HepG2 (cell line): ENCODE measurements at regions not wholly inside any gene's neighbourhood (a gene's known extent, or its start where the extent isn't known, plus 50 kb on each side); places are given as distances from the start of the nearest gene placed in this dataset.
"Not testable (repeated sequence)": the region's sequence is repeated elsewhere in the genome, so short reads cannot be mapped to it uniquely, and the experiment has no call there.

ENCODE experiments used
- ATAC-seq: fragments of 200-7000 bp; cut with Tn5 transposase; 3 replicates; pipeline ENCODE4 v1.9.1; 2020; ENCODE audit warnings: mild to moderate bottlenecking, moderate library complexity
- BruUV-seq: library from RNA; stranded (reverse); fragments of 400-500 nt; replicated peaks from 2 replicates; lab custom pipeline; 2021; lab: Mats Ljungman, UMichigan
- CTCF ChIA-PET: fragments of 300-600 bp; formaldehyde crosslinking; extraction: SDS; loops from one replicate; lab custom pipeline; 2021; ENCODE audit warnings: low total read pairs, inconsistent platforms, low intra/inter-chr PET ratio; lab: Yijun Ruan, JAX
- POLR2A ChIA-PET: fragments of 350-600 bp; sonication (Branson Sonifier 250); formaldehyde crosslinking; loops from one replicate; lab custom pipeline; 2020; ENCODE audit warnings: antibody characterized with exemption, inconsistent platforms; lab: Yijun Ruan, JAX
- DNase-seq: peaks from one replicate; pipeline ENCODE4 v3.0.0-alpha.2; 2015; ENCODE audit warnings: low spot score
- FAIRE-seq: peaks from 3 replicates; lab custom pipeline; 2011; peaks lifted over from hg19 to GRCh38; lab: Jason Lieb, UNC
- H2AFZ ChIP-seq: one replicate; pipeline ENCODE4 v1.6.1; 2011; ENCODE audit warnings: low read length, inconsistent platforms
- H3K27ac ChIP-seq: fragments of 300-600 bp; 3 replicates; pipeline ENCODE4 v1.8.0; 2011; ENCODE audit warnings: mixed run types, mild to moderate bottlenecking, mixed read lengths, low read length, inconsistent platforms; ENCODE audit not compliant: insufficient read depth; ENCODE audit errors: extremely low read length
- H3K27me3 ChIP-seq, 2 experiments: fragments of 200-600 bp in 1 of 2; 2 replicates in 1 of 2; 3 replicates in 1 of 2; pipeline versions ENCODE4 v1.6.0 to v1.8.0; 2011; ENCODE audit warnings: low read length in 2 of 2, mild to moderate bottlenecking in 2 of 2, moderate library complexity in 2 of 2, inconsistent platforms in 1 of 2; ENCODE audit not compliant: insufficient read depth in 2 of 2, control insufficient read depth in 1 of 2
- H3K36me3 ChIP-seq, 2 experiments: fragments of 200-600 bp in 1 of 2; replicated peaks in 1 of 2; 2 replicates in 1 of 2; 3 replicates in 1 of 2; pipeline versions ENCODE4 v1.5.1 to v1.8.0; 2011; ENCODE audit warnings: low read length in 2 of 2, inconsistent platforms in 1 of 2; ENCODE audit not compliant: insufficient read depth in 2 of 2, control insufficient read depth in 1 of 2
- H3K4me1 ChIP-seq: 2 replicates; pipeline ENCODE4 v1.5.1; 2012; ENCODE audit warnings: low read length, inconsistent platforms; ENCODE audit not compliant: insufficient read depth
- H3K4me2 ChIP-seq: 2 replicates; pipeline ENCODE4 v1.6.0; 2011; ENCODE audit warnings: low read depth, low read length, inconsistent platforms
- H3K4me3 ChIP-seq, 3 experiments: fragments of 200-600 bp in 1 of 3; sonication (generic), shearing (Covaris generic) in 1 of 3; replicated peaks in 1 of 3; 2 replicates each; pipeline ENCODE4 v1.5.1; 2011 to 2016; ENCODE audit warnings: low read length in 3 of 3, inconsistent platforms in 2 of 3, low read depth in 2 of 3, mild to moderate bottlenecking in 2 of 3, control low read depth in 1 of 3, mixed read lengths in 1 of 3; ENCODE audit not compliant: insufficient read depth in 1 of 3
- H3K79me2 ChIP-seq: one replicate; pipeline ENCODE4 v1.6.1; 2011; ENCODE audit warnings: low read length, inconsistent platforms; ENCODE audit not compliant: insufficient read depth
- H3K9ac ChIP-seq: 2 replicates; pipeline ENCODE4 v1.6.0; 2011; ENCODE audit warnings: mild to moderate bottlenecking, low read depth, low read length, inconsistent platforms; ENCODE audit not compliant: insufficient read depth
- H3K9me3 ChIP-seq: 2 replicates; pipeline ENCODE4 v1.5.1; 2012; ENCODE audit warnings: mild to moderate bottlenecking, low read length
- H4K20me1 ChIP-seq: 2 replicates; pipeline ENCODE4 v1.6.0; 2011; ENCODE audit warnings: inconsistent platforms, mild to moderate bottlenecking, low read length, moderate library complexity; ENCODE audit not compliant: insufficient read depth
- MYNN ChIP-seq: sonication (generic); formaldehyde crosslinking; IDR thresholded peaks from 2 replicates; pipeline ENCODE4 v1.4.0; 2020; ENCODE audit warnings: mild to moderate bottlenecking, low read depth, missing genetic modification reagents
- NBN ChIP-seq: fragments of 450-650 bp; conservative IDR thresholded peaks from 2 replicates; pipeline ENCODE4 v1.6.1; 2017
- SALL1 ChIP-seq: sonication (generic); formaldehyde crosslinking; IDR thresholded peaks from 2 replicates; pipeline ENCODE4 v1.8.0; 2022; ENCODE audit warnings: mild to moderate bottlenecking, missing genetic modification reagents
- ZNF264 ChIP-seq: sonication (generic); formaldehyde crosslinking; IDR thresholded peaks from 2 replicates; pipeline ENCODE4 v1.4.0; 2020; ENCODE audit warnings: missing genetic modification reagents
- ZNF512 ChIP-seq: sonication (generic); formaldehyde crosslinking; IDR thresholded peaks from 2 replicates; pipeline ENCODE4 v1.4.0; 2020; ENCODE audit warnings: mild to moderate bottlenecking, missing genetic modification reagents
- ZNF660 ChIP-seq: sonication (generic); formaldehyde crosslinking; IDR thresholded peaks from 2 replicates; pipeline ENCODE4 v1.5.1; 2020; ENCODE audit warnings: mild to moderate bottlenecking, low read depth, missing genetic modification reagents, borderline replicate concordance
- WGBS: methylation state at CpG from one replicate; pipeline ENCODE4 v1.1.6; 2017; ENCODE audit warnings: low lambda C conversion rate; 5-methylcytosine and 5-hydroxymethylcytosine counted together
- in situ Hi-C: cut with HindIII; loops from 2 replicates; pipeline ENCODE4 v1.10.0; 2017; ENCODE audit warnings: low pct_unique_long_range_greater_than_20kb; ENCODE audit not compliant: extremely low pct_ligation_motif_present
- intact Hi-C: fragments of 100-400 bp; cut with micrococcal nuclease; formaldehyde crosslinking; loops from one replicate; pipeline ENCODE4 v1.10.0; 2022; ENCODE audit not compliant: unreplicated experiment

- H3K79me2 ChIP-seq, intact Hi-C loops, H3K36me3 ChIP-seq, FAIRE-seq, ATAC-seq, H3K4me3 ChIP-seq, in situ Hi-C loops, H2AFZ ChIP-seq, DNase-seq, H3K27ac ChIP-seq, CTCF ChIA-PET, H4K20me1 ChIP-seq, H3K9ac ChIP-seq, POLR2A ChIA-PET, BruUV-seq, H3K9me3 ChIP-seq, H3K4me2 ChIP-seq: not testable (repeated sequence)
- peak; percentile 42; the same call in 1 of the 2 replicates for TF ChIP-seq ZNF512 (CRISPR knock-in tag)
- peaks cover 0 to 11% of the 10 kb centered on the region in 2 experiments; a peak in 3 of 5 replicates for H3K27me3 ChIP-seq
- peaks cover 13% of the 10 kb centered on the region for H3K4me1 ChIP-seq
Observed at GRCh38 chr1:244156617-244157016, 105.5 kb downstream of the ZBTB18 start.

GRCh38 chr1:244157731-244158438, 106.8 kb downstream of the ZBTB18 start:
- TF ChIP-seq NBN (no peak), ZNF660 (no peak), SALL1 (CRISPR knock-in tag) (no peak), MYNN (CRISPR knock-in tag) (no peak), ZNF264 (CRISPR knock-in tag) (no peak)
- TF ChIP-seq, all 625 proteins: peak for 0
- no TSS peak for BruUV-seq
- Histone ChIP-seq H3K27me3 (peaks cover 0 to 11% of the 10 kb centered on the region in 2 experiments; a peak in 3 of 5 replicates), H4K20me1 (no peaks in the 10 kb centered on the region), H3K4me2 (no peak overlapping the region), H3K27ac (no peak overlapping the region), H3K79me2 (no peaks in the 10 kb centered on the region), H3K4me1 (peaks cover 13% of the 10 kb centered on the region), H3K9me3 (no peaks in the 10 kb centered on the region), H3K9ac (no peak overlapping the region), H3K4me3 (no peak overlapping the region), H2AFZ (no peak overlapping the region), H3K36me3 (no peaks in the 10 kb centered on the region)
- ChIA-PET CTCF (no interaction called here), POLR2A (no interaction called here)
- 15% methylated on average over 3 of the region's 3 CpGs for WGBS
- in situ Hi-C loops (no loop called here), intact Hi-C loops (no loop called here)
- FAIRE-seq (no peak), DNase-seq (no peak), ATAC-seq (no peak)
